Mesenchymal stem cell (in vitro differentiated cells and primary cell): ENCODE measurements at regions not wholly inside any gene's neighbourhood (a gene's known extent, or its start where the extent isn't known, plus 50 kb on each side); places are given as distances from the start of the nearest gene placed in this dataset.

Experiments used
- DNase-seq: peaks from one replicate; pipeline ENCODE4 v3.0.0-alpha.2; 2013
- H2AFZ ChIP-seq: one replicate; pipeline ENCODE4 v1.6.1; 2013; ENCODE audit warnings: low read depth, mild to moderate bottlenecking, control low read depth, inconsistent platforms, low read length, moderate library complexity
- H2AK5ac ChIP-seq: 2 replicates; pipeline ENCODE4 v1.6.1; 2013; ENCODE audit warnings: low read length, moderate library complexity, mild to moderate bottlenecking, inconsistent platforms; ENCODE audit not compliant: severe bottlenecking
- H2BK120ac ChIP-seq: one replicate; pipeline ENCODE4 v1.6.1; 2013; ENCODE audit warnings: low read depth, mild to moderate bottlenecking, inconsistent platforms, low read length, moderate library complexity
- H2BK12ac ChIP-seq, 2 experiments: one replicate each; pipeline ENCODE4 v1.6.1; 2013; ENCODE audit warnings: inconsistent platforms in 2 of 2, low read length in 2 of 2, mild to moderate bottlenecking in 2 of 2, moderate library complexity in 2 of 2, control low read depth in 1 of 2
- H2BK15ac ChIP-seq: one replicate; pipeline ENCODE4 v1.6.1; 2013; ENCODE audit warnings: mild to moderate bottlenecking, low read depth, inconsistent platforms; ENCODE audit not compliant: poor library complexity, severe bottlenecking
- H2BK5ac ChIP-seq: 2 replicates; pipeline ENCODE4 v1.6.1; 2013; ENCODE audit warnings: low read depth, mild to moderate bottlenecking, low read length, control low read depth, inconsistent platforms; ENCODE audit not compliant: poor library complexity, severe bottlenecking
- H3K14ac ChIP-seq, 2 experiments: one replicate each; pipeline ENCODE4 v1.6.1; 2013; ENCODE audit warnings: inconsistent platforms in 2 of 2, low read length in 2 of 2, control low read depth in 1 of 2, mild to moderate bottlenecking in 1 of 2, moderate library complexity in 1 of 2
- H3K18ac ChIP-seq, 2 experiments: one replicate each; pipeline ENCODE4 v1.6.1; 2013; ENCODE audit warnings: inconsistent platforms in 2 of 2, low read length in 2 of 2, control low read depth in 1 of 2, low read depth in 1 of 2, mild to moderate bottlenecking in 1 of 2
- H3K23ac ChIP-seq, 2 experiments: one replicate each; pipeline ENCODE4 v1.6.1; 2013; ENCODE audit warnings: inconsistent platforms in 2 of 2, low read length in 2 of 2, mild to moderate bottlenecking in 2 of 2, moderate library complexity in 2 of 2, control low read depth in 1 of 2
- H3K27ac ChIP-seq: 2 replicates; pipeline ENCODE4 v1.5.1; 2013; ENCODE audit warnings: mild to moderate bottlenecking, moderate library complexity, low read length, control low read depth, inconsistent platforms; ENCODE audit not compliant: poor library complexity, severe bottlenecking
- H3K27me3 ChIP-seq, 2 experiments: 2 replicates each; pipeline versions ENCODE4 v1.6.1 to v1.7.0; 2013; ENCODE audit warnings: low read length in 2 of 2, mild to moderate bottlenecking in 2 of 2, moderate library complexity in 2 of 2, control low read depth in 1 of 2, inconsistent platforms in 1 of 2; ENCODE audit not compliant: control insufficient read depth in 1 of 2, insufficient read depth in 1 of 2
- H3K36me3 ChIP-seq, 2 experiments: 2 replicates each; pipeline versions ENCODE4 v1.6.1 to v1.7.0; 2013; ENCODE audit warnings: low read length in 2 of 2, control low read depth in 1 of 2, inconsistent platforms in 1 of 2, low read depth in 1 of 2, mild to moderate bottlenecking in 1 of 2; ENCODE audit not compliant: insufficient read depth in 2 of 2, control insufficient read depth in 1 of 2
- H3K4ac ChIP-seq, 2 experiments: one replicate each; pipeline ENCODE4 v1.6.1; 2013; ENCODE audit warnings: inconsistent platforms in 2 of 2, low read length in 2 of 2, mild to moderate bottlenecking in 2 of 2, moderate library complexity in 2 of 2, control low read depth in 1 of 2, low read depth in 1 of 2
- H3K4me1 ChIP-seq: 2 replicates; pipeline ENCODE4 v1.6.1; 2013; ENCODE audit warnings: low read depth, low read length, control low read depth; ENCODE audit not compliant: control insufficient read depth, insufficient read depth
- H3K4me2 ChIP-seq: 2 replicates; pipeline ENCODE4 v1.6.1; 2013; ENCODE audit warnings: low read length, mild to moderate bottlenecking, inconsistent platforms; ENCODE audit not compliant: poor library complexity, severe bottlenecking
- H3K4me3 ChIP-seq, 2 experiments: 2 replicates each; pipeline versions ENCODE4 v1.5.1 to v1.7.0; 2013; ENCODE audit warnings: low read length in 2 of 2, mild to moderate bottlenecking in 2 of 2, control low read depth in 1 of 2, low read depth in 1 of 2; ENCODE audit not compliant: insufficient read depth in 1 of 2
- H3K79me1 ChIP-seq: replicated peaks from 2 replicates; pipeline ENCODE4 v1.6.1; 2013; ENCODE audit warnings: mild to moderate bottlenecking, control low read depth, low read length, inconsistent platforms; ENCODE audit not compliant: poor library complexity, severe bottlenecking
- H3K9ac ChIP-seq: 2 replicates; pipeline ENCODE4 v1.7.0; 2013; ENCODE audit warnings: mild to moderate bottlenecking, low read length, moderate library complexity
- H3K9me3 ChIP-seq: 2 replicates; pipeline ENCODE4 v1.7.0; 2013; ENCODE audit warnings: mild to moderate bottlenecking, low read length; ENCODE audit not compliant: control insufficient read depth
- H4K8ac ChIP-seq: one replicate; pipeline ENCODE4 v1.6.1; 2013; ENCODE audit warnings: inconsistent platforms, mild to moderate bottlenecking, low read length, moderate library complexity
- H4K91ac ChIP-seq: one replicate; pipeline ENCODE4 v1.6.1; 2013; ENCODE audit warnings: mild to moderate bottlenecking, low read length, inconsistent platforms
- WGBS: methylation state at CpG from one replicate; pipeline ENCODE4 v1.1.7; 2013; ENCODE audit warnings: mixed read lengths; 5-methylcytosine and 5-hydroxymethylcytosine counted together

GRCh38 chr4:138063581-138063980 is 178.6 kb downstream of the SLC7A11 start:
- H3K9me3 ChIP-seq = peaks cover 10% of the 10 kb centered on the region
- H2BK120ac ChIP-seq = no peak overlapping the region
- DNase-seq = no peak
- no peaks in the 10 kb centered on the region for H3K27me3 ChIP-seq
- H2BK15ac ChIP-seq = no peak overlapping the region
- no peak overlapping the region for H4K91ac ChIP-seq
- H2BK12ac ChIP-seq = no peak overlapping the region
- no peaks in the 10 kb centered on the region for H3K79me1 ChIP-seq
- H3K4ac ChIP-seq = no peak overlapping the region
- H3K18ac ChIP-seq = no peak overlapping the region
- no peak overlapping the region for H3K4me3 ChIP-seq
- no peak overlapping the region for H2AFZ ChIP-seq
- H3K27ac ChIP-seq = no peak overlapping the region
- H3K4me1 ChIP-seq = no peaks in the 10 kb centered on the region
- no peak overlapping the region for H4K8ac ChIP-seq
- peak overlapping the region in 1 of 2 experiments; percentile 28 for H3K14ac ChIP-seq
- H3K9ac ChIP-seq = no peak overlapping the region
- no peak overlapping the region for H3K4me2 ChIP-seq
- no peak overlapping the region for H3K23ac ChIP-seq
- no peak overlapping the region for H2BK5ac ChIP-seq
- 100% methylated on average over 3 of the region's 3 CpGs for WGBS
- peaks cover 0 to 3% of the 10 kb centered on the region in 2 experiments for H3K36me3 ChIP-seq
- H2AK5ac ChIP-seq = no peak overlapping the region

DNA sequence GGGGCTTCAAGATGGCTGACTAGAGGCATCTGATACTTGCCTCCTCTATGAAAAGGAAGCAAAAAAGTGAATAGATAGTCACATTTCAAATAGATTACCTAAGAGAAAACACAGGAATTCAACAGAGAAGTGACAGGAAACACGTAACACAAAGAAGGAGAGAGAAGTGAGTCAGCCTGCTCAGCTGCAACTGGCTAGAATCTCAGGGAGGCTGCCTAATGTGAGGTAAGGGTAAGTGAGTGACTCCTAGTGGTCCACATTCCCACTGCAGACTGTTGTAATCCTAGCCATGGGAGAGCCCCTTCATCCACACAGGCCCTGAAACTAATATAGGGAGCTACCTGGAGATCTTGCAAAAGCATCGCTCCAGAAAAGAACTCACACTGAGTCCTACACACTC is 179.2 kb downstream of the SLC7A11 start:
- no peaks in the 10 kb centered on the region for H3K27me3 ChIP-seq
- H2BK5ac ChIP-seq = no peak overlapping the region
- no peaks in the 10 kb centered on the region for H3K79me1 ChIP-seq
- peaks cover 10% of the 10 kb centered on the region for H3K9me3 ChIP-seq
- H3K23ac ChIP-seq = no peak overlapping the region
- H3K36me3 ChIP-seq = peaks cover 0 to 3% of the 10 kb centered on the region in 2 experiments
- no peak overlapping the region for H2BK120ac ChIP-seq
- no peak overlapping the region for H3K14ac ChIP-seq
- WGBS = 58% methylated on average over 2 of the region's 2 CpGs
- no peak overlapping the region for H3K9ac ChIP-seq
- H2BK12ac ChIP-seq = no peak overlapping the region
- H2AK5ac ChIP-seq = no peak overlapping the region
- H3K4ac ChIP-seq = no peak overlapping the region
- no peak overlapping the region for H4K91ac ChIP-seq
- no peak overlapping the region for H3K4me3 ChIP-seq
- DNase-seq = peak; percentile 56
- H3K4me1 ChIP-seq = no peaks in the 10 kb centered on the region
- H2AFZ ChIP-seq = peak overlapping the region; percentile 29
- no peak overlapping the region for H2BK15ac ChIP-seq
- no peak overlapping the region for H3K18ac ChIP-seq
- peak overlapping the region; percentile 31 for H4K8ac ChIP-seq
- H3K27ac ChIP-seq = no peak overlapping the region
- H3K4me2 ChIP-seq = no peak overlapping the region

- Histone ChIP-seq H2BK120ac (no peak overlapping the region), H4K91ac (no peak overlapping the region), H2AFZ (no peak overlapping the region), H3K27ac (no peak overlapping the region), H2BK15ac (no peak overlapping the region), H4K8ac (no peak overlapping the region), H3K27me3 (no peaks in the 10 kb centered on the region), H2BK12ac (no peak overlapping the region), H2AK5ac (no peak overlapping the region), H2BK5ac (no peak overlapping the region), H3K23ac (no peak overlapping the region), H3K18ac (no peak overlapping the region), H3K9ac (no peak overlapping the region), H3K4me3 (no peak overlapping the region), H3K79me1 (no peaks in the 10 kb centered on the region), H3K4me2 (no peak overlapping the region), H3K9me3 (no peaks in the 10 kb centered on the region), H3K36me3 (no peaks in the 10 kb centered on the region), H3K4me1 (peaks cover 3% of the 10 kb centered on the region), H3K14ac (no peak overlapping the region), H3K4ac (no peak overlapping the region)
- WGBS = 77% methylated on average over 2 of the region's 2 CpGs
- DNase-seq = no peak
Measured at GRCh38 chr4:138056541-138056940, 185.6 kb downstream of the SLC7A11 start.

- Histone ChIP-seq H3K4me2 (no peak overlapping the region), H2BK15ac (no peak overlapping the region), H3K9ac (no peak overlapping the region), H4K91ac (no peak overlapping the region), H3K4me1 (peaks cover 3% of the 10 kb centered on the region), H2AK5ac (no peak overlapping the region), H2BK5ac (no peak overlapping the region), H3K18ac (no peak overlapping the region), H3K14ac (no peak overlapping the region), H2BK12ac (no peak overlapping the region), H3K27me3 (no peaks in the 10 kb centered on the region), H3K4ac (no peak overlapping the region), H3K79me1 (no peaks in the 10 kb centered on the region), H3K4me3 (no peak overlapping the region), H3K9me3 (no peaks in the 10 kb centered on the region), H3K23ac (no peak overlapping the region), H3K36me3 (no peaks in the 10 kb centered on the region), H4K8ac (no peak overlapping the region), H3K27ac (no peak overlapping the region), H2AFZ (no peak overlapping the region), H2BK120ac (no peak overlapping the region)
- WGBS = 67% methylated on average over 1 of the region's 2 CpGs
- peak; percentile 33 for DNase-seq
Measured at GRCh38 chr4:138055890-138056289, 186.3 kb downstream of the SLC7A11 start.
